Muscle of arm (tissue), 1 donor: ENCODE measurements at regions not wholly inside any gene's neighbourhood (a gene's known extent, or its start where the extent isn't known, plus 50 kb on each side); places are given as distances from the start of the nearest gene placed in this dataset.
"Not testable (repeated sequence)": the region's sequence is repeated elsewhere in the genome, so short reads cannot be mapped to it uniquely, and the experiment has no call there.

ENCODE experiments used
- DNase-seq: peaks from one replicate; pipeline ENCODE4 v3.0.0-alpha.2; 2013

- not testable (repeated sequence) for DNase-seq
These were observed 402.1 kb downstream of the TMEM121 start for GRCh38 chr14:105928171-105929111.

GRCh38 chr14:105929327-105930081 is 403.1 kb downstream of the TMEM121 start:
- DNase-seq = no peak

GRCh38 chr14:105930572-105930971 is 404.2 kb downstream of the TMEM121 start:
- DNase-seq = no peak

- no peak for DNase-seq
These were observed 405.6 kb downstream of the TMEM121 start for GRCh38 chr14:105931808-105932483.

GRCh38 chr14:105933238-105933637 is 406.9 kb downstream of the TMEM121 start:
- DNase-seq = no peak

- DNase-seq = no peak
These were observed 409.0 kb downstream of the TMEM121 start for GRCh38 chr14:105935384-105935783.

GRCh38 chr14:105937253-105938054 is 411.1 kb downstream of the TMEM121 start:
- DNase-seq = no peak

GRCh38 chr14:105938055-105938863 is 411.9 kb downstream of the TMEM121 start:
- no peak for DNase-seq

GRCh38 chr14:105938959-105939358 is 412.6 kb downstream of the TMEM121 start:
- DNase-seq = no peak

GRCh38 chr14:105939810-105940508 is 413.6 kb downstream of the TMEM121 start:
- no peak for DNase-seq

GRCh38 chr14:105940534-105941225 is 414.3 kb downstream of the TMEM121 start:
- DNase-seq = no peak

GRCh38 chr14:105941226-105942166 is 415.1 kb downstream of the TMEM121 start:
- no peak for DNase-seq

- DNase-seq = not testable (repeated sequence)
These were observed 416.3 kb downstream of the TMEM121 start for GRCh38 chr14:105942725-105943124.

GRCh38 chr14:105943973-105944602 is 417.7 kb downstream of the TMEM121 start:
- DNase-seq = no peak

- DNase-seq = no peak
These were observed 418.5 kb downstream of the TMEM121 start for GRCh38 chr14:105944632-105945610.

- DNase-seq = no peak
These were observed 419.5 kb downstream of the TMEM121 start for GRCh38 chr14:105945896-105946295.
